AML-193 (cell line): ENCODE measurements at regions not wholly inside any gene's neighbourhood (a gene's known extent, or its start where the extent isn't known, plus 50 kb on each side); places are given as distances from the start of the nearest gene placed in this dataset.
A peak's percentile ranks its signal among the peaks of the same experiment; 100 is the strongest.

Experiments
- DNase-seq, 2 experiments: peaks; one replicate each; lab custom pipeline; 2025; lab: John Stamatoyannopoulos, UW

GRCh38 chr12:88996200-88996788 is 356.0 kb downstream of the DUSP6 start:
- DNase-seq: no peak

DNA sequence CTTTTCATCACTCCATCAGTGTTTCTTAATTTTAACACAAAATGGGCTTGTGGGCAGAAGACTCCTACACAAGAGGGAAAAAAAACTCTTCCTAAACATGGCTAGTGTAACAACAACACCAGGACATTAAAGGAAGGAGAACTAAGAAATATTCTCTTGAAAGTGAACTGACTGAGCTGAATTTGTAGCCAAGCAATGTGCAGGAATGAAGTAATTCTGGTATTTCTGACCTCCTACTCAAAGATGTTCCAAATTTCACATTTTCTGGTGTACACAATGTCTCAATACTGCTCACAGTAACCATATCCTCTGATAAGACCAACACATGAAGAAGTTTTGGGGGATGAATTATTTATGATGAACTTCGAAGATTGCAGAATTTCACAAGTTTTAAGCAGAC is 357.3 kb downstream of the DUSP6 start:
- no peak for DNase-seq

DNA sequence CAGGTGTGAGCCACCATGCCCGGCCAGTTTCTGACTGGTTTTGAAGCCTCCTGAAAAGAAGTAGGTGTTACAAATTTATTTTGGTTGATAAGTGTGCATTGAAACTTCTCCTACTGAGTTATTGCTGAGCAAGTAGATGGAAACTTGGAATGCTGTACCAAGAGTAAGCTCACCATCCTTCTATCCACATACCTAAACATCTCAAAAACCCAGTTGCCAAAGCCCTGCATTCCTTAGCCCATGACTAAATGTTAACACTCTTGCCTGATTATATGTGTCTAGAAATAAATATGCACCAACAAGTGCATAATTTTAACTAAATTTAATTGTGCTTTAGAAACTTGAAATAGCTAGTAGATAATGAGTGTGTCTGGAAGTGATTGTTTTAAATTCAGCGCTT is 357.8 kb downstream of the DUSP6 start:
- no peak for DNase-seq

GRCh38 chr12:88993651-88994050 is 358.6 kb downstream of the DUSP6 start:
- peak; percentile 65 to 74 for DNase-seq

DNA sequence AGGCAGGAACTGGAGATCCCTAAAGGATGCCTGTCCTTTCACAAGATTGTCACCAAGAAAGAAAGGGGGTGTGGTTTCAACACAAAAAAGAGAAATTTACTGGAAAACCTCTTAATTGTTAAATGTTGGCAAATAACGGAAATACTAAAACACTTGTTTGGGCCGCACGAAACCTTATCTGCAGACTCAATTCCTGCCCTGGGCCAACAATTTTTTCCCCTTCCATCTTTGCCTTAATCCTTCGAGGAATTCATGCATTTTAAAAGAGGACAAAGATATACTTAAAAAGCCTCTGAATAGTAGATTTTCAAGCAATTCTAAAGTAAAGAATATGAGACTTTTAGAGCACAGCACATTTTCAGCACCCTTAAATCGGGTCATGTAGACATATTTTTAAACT is 366.2 kb downstream of the DUSP6 start:
- no peak for DNase-seq

- DNase-seq: no peak
Observed at GRCh38 chr12:88985631-88986030, 366.7 kb downstream of the DUSP6 start.

- DNase-seq: no peak
Observed at GRCh38 chr12:88985011-88985410, 367.3 kb downstream of the DUSP6 start.

GRCh38 chr12:88982694-88983093 is 369.6 kb downstream of the DUSP6 start:
- DNase-seq: no peak

DNA sequence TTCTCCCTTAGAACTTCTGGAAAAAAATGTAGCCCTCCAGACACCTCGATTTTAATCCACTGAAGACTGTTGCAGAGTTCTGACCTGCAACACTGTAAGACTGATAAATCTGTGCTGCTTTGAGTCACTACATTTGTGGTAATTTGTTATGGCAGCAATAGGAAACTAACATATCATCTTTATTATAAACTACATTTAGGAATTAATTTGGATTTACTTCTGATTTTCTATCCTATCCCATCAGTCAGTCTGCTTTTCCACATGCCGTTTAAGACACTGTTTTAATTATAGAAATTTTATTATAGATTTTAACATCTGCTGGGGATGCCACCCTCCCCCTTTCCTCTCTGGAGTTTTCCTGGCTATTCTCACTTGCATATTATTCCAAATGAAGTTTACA is 375.2 kb downstream of the DUSP6 start:
- DNase-seq: no peak

- DNase-seq: no peak
Observed at GRCh38 chr12:88973998-88974397, 378.3 kb downstream of the DUSP6 start.

GRCh38 chr12:88970740-88971139 is 381.6 kb downstream of the DUSP6 start:
- DNase-seq: no peak

- DNase-seq: no peak
Observed at GRCh38 chr12:88969127-88969526, 383.2 kb downstream of the DUSP6 start.

- no peak for DNase-seq
Observed at GRCh38 chr12:88960213-88960878, 380.1 kb upstream of the KITLG start.

DNA sequence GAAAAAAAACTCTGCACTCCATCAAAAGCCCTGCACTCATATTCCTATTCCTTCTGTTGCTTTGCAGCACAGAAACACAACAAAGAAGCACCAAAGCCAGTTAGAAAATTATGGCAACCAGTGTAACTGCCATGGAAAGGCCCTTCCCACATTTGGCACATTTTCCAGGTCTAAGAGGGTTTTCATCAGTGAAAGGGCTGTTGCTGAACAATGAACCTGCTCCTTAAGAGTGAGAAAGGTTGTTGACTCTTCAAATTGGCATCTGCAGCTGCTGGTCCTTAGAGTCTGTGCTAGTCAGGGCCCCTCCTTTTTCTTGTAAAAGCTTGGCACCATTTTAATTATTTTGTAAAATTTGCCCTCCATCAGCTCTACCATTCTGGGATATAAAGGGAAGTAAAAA is 378.7 kb upstream of the KITLG start:
- no peak for DNase-seq

- no peak for DNase-seq
Observed at GRCh38 chr12:88958153-88958552, 377.9 kb upstream of the KITLG start.

GRCh38 chr12:88957358-88957757 is 377.1 kb upstream of the KITLG start:
- DNase-seq: no peak

DNA sequence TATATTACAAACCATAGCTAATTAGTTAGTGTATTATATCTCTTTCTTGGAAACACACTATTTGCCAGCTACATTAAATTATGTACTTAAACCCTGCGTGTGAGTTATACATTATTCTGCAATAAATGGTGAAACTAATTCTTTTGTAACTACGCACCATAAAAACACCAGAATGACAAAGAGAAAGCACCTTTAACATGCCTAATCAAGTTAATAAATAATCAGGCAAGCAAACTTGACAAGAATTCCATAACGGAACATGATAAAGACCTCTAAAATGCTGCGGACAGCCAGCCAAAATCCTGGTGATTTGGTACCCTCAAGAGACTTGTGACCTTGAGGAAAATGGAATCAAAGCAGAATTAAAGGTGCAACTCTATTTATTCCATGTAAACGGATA is 375.3 kb upstream of the KITLG start:
- DNase-seq: no peak

DNA sequence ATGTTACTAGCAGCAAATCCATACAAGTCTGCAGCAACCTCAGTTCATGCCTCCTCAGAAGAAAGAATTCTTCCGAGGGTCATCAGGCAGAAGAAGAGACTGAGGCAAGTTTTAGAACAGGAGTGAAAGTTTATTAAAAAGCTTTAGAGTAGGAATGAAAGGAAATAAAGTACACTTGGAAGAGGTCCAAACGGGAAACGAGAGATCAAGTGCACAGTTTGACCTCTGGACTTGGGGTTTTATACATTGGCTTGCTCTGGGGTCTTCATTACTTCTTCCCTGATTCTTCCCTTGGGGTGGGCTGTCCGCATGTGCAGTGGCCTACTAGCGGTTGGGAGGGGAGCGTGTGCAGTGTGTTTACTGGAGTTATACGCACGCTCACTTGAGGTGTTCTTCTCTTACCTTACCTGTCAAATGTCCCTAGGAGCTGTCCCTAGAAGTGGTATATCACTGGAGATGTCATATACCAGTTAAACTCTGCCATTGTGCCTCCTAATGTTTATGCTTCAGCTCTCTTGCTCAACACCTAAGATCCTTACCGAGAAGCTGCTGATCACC is 372.8 kb upstream of the KITLG start:
- DNase-seq: no peak

- DNase-seq: no peak
Observed at GRCh38 chr12:88952562-88952942, 372.3 kb upstream of the KITLG start.

DNA sequence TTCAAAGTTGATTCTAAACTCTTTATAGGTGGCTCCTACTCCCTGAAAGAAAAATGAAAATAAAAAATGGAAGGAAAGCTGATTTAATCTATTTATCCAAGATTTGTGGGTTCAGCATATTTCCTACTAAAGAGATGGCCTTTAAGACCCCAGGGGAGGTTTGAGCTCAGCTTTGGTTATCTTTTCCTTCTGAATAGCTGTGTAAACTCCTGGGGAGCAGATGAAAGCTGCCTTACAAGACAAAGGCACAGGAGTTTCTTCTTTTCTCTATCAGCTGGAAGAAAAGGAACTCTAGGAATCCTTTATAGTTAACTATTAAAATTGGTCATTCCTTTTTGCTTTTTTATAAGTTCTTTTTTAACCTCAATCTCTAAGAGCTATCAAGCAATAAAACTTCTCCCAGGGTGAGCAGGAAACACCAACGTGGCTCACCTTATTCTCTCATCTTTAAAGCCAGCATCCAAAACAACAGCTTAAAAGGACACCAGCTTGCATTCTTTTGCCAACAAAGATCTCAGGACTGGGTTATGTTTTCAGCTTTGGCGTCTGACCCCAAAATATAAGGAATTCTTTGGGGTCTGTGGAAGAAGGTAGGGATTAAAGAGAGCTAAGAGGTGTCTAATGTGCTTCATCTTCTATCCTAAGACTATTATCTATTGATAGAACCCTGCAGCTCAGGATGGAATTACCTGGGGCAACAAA is 371.7 kb upstream of the KITLG start:
- no peak for DNase-seq

DNA sequence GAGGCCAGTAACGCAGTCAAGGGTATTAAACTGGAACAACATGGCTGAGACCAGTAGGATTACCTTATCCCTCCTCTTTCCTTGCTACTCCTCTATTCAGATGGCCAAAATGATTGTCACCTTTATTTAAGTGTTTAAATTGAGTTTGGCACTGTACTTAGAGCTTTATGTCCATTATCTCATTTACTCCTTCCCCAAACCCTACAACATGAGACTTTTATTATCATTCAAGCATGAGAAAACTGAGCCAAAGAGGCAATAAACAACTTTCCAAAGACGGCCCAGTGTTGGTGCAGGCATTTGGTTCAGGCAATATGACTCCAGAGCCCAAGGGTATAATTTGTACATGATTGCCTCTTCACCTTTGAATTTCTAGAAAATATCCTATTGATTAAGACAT is 370.9 kb upstream of the KITLG start:
- DNase-seq: no peak

DNA sequence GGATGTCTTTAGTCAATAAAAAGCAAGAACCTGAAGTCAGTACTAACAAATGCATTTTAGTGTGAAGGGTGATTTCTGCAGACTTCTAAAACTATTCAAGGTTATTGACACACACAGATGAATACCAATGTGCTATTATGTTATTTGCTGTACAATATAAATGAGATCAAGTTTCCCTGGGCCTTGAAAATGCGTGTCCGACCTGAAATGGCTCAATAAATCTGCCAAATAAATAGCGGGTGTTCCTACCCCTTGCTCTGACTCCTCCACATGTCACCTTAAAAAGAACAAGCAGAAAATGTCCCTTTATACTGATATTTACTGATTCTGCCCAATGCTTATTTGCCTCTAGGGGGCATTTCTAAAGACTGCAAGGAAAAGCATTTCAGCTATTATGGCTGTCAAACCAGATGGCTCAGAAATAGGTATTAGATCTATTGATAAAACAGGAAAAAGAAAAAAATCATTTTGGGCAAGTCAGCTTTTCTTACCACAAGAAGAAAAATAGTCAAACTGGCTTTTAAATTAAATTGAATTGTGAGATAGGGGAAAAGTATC is 367.3 kb upstream of the KITLG start:
- DNase-seq: no peak
